HEK293 (cell line): ENCODE measurements at regions not wholly inside any gene's neighbourhood (a gene's known extent, or its start where the extent isn't known, plus 50 kb on each side); places are given as distances from the start of the nearest gene placed in this dataset.

ENCODE experiments used
- CTCF ChIA-PET: fragments of 350-600 bp; formaldehyde crosslinking; extraction: SDS; loops from one replicate; lab custom pipeline; 2021; ENCODE audit warnings: antibody characterized with exemption; lab: Yijun Ruan, JAX
- POLR2A ChIA-PET: fragments of 300-600 bp; formaldehyde crosslinking; extraction: SDS; loops from one replicate; lab custom pipeline; 2020; ENCODE audit warnings: antibody characterized with exemption, inconsistent platforms; lab: Yijun Ruan, JAX
- H3K27ac ChIP-seq: fragments of 200-500 bp; sonication (Bioruptor generic); 2 replicates; pipeline ENCODE4 v1.5.1; 2014; ENCODE audit warnings: low read depth, low read length, control low read depth, inconsistent platforms; ENCODE audit errors: extremely low read depth
- H3K36me3 ChIP-seq, 2 experiments: fragments of 200-500 bp in 1 of 2; sonication (Bioruptor generic) in 1 of 2; 1 replicate in 1 of 2; 2 replicates in 1 of 2; pipeline ENCODE4 v1.5.1; 2014 to 2017; ENCODE audit warnings: inconsistent platforms in 2 of 2, low read length in 2 of 2; ENCODE audit not compliant: control insufficient read depth in 2 of 2, insufficient read depth in 1 of 2
- H3K4me1 ChIP-seq: fragments of 200-500 bp; sonication (Bioruptor generic); 2 replicates; pipeline ENCODE4 v1.5.1; 2014; ENCODE audit warnings: mild to moderate bottlenecking, low read length, inconsistent platforms; ENCODE audit not compliant: control insufficient read depth, insufficient read depth
- H3K4me3 ChIP-seq: 2 replicates; pipeline ENCODE4 v1.5.1; 2011; ENCODE audit warnings: low read depth, mild to moderate bottlenecking, control low read depth, low read length, moderate library complexity
- H3K9me3 ChIP-seq: fragments of 200-500 bp; sonication (Bioruptor generic); 2 replicates; pipeline ENCODE4 v1.5.1; 2014; ENCODE audit warnings: low read depth, low read length, inconsistent platforms; ENCODE audit not compliant: control insufficient read depth, insufficient read depth
- ELK4 ChIP-seq: IDR thresholded peaks from 2 replicates; pipeline ENCODE4 v1.6.1; 2011; ENCODE audit warnings: mild to moderate bottlenecking, low read depth, low read length, borderline replicate concordance
- GLIS1 ChIP-seq: fragments of 450-650 bp; formaldehyde crosslinking; IDR thresholded peaks from 2 replicates; pipeline ENCODE4 v1.5.1; 2016; ENCODE audit warnings: missing biosample characterization, missing genetic modification characterization
- REST ChIP-seq: fragments of 450-650 bp; formaldehyde crosslinking; IDR thresholded peaks from 2 replicates; pipeline ENCODE4 v1.5.1; 2016; ENCODE audit warnings: missing biosample characterization, missing genetic modification characterization
- SP2 ChIP-seq: fragments of 450-650 bp; formaldehyde crosslinking; IDR thresholded peaks from 2 replicates; pipeline ENCODE4 v1.5.1; 2016; ENCODE audit warnings: missing biosample characterization, missing genetic modification characterization
- TCF7L2 ChIP-seq: IDR thresholded peaks from 2 replicates; pipeline ENCODE4 v1.6.1; 2011; ENCODE audit warnings: low read depth, mild to moderate bottlenecking, inconsistent platforms, low read length, moderate library complexity, borderline replicate concordance
- ZBTB10 ChIP-seq: fragments of 450-650 bp; formaldehyde crosslinking; IDR thresholded peaks from 2 replicates; pipeline ENCODE4 v1.5.1; 2016; ENCODE audit warnings: missing biosample characterization, missing genetic modification characterization
- ZNF202 ChIP-seq: fragments of 450-650 bp; formaldehyde crosslinking; IDR thresholded peaks from 2 replicates; pipeline ENCODE4 v1.5.1; 2016; ENCODE audit warnings: missing biosample characterization, missing genetic modification characterization, borderline replicate concordance
- ZNF26 ChIP-seq: fragments of 450-650 bp; formaldehyde crosslinking; IDR thresholded peaks from 2 replicates; pipeline ENCODE4 v1.5.1; 2016; ENCODE audit warnings: missing biosample characterization, missing genetic modification characterization
- ZNF311 ChIP-seq: fragments of 450-650 bp; formaldehyde crosslinking; IDR thresholded peaks from 2 replicates; pipeline ENCODE4 v1.5.1; 2017; ENCODE audit warnings: missing biosample characterization, missing genetic modification characterization, borderline replicate concordance
- ZNF473 ChIP-seq: fragments of 450-650 bp; formaldehyde crosslinking; IDR thresholded peaks from 2 replicates; pipeline ENCODE4 v1.5.1; 2017; ENCODE audit warnings: missing biosample characterization, missing genetic modification characterization
- ZNF645 ChIP-seq: fragments of 450-650 bp; formaldehyde crosslinking; IDR thresholded peaks from 2 replicates; pipeline ENCODE4; 2016; ENCODE audit warnings: missing biosample characterization, missing genetic modification characterization
- ZNF692 ChIP-seq: fragments of 450-650 bp; formaldehyde crosslinking; IDR thresholded peaks from 2 replicates; pipeline ENCODE4 v1.5.1; 2016; ENCODE audit warnings: missing biosample characterization, missing genetic modification characterization

GRCh38 chr12:127101076-127101475 lies 1165.9 kb upstream of the TMEM132C start (continued):
- no peak for TF ChIP-seq ZBTB10
- TF ChIP-seq ZNF311 (tag by site-specific recombination): no peak
- TF ChIP-seq REST: no peak
- TF ChIP-seq ZNF26: no peak

- ChIA-PET CTCF (interaction anchor here (0.8 kb wide), 1 partner anchor 275 kb away, joined by 3 read pairs; no protein-coding TSS in a partner anchor), POLR2A (no interaction called here)
- no peak for TF ChIP-seq ZNF692 (tag by site-specific recombination)
- TF ChIP-seq ZNF645 (tag by site-specific recombination): no peak
- TF ChIP-seq ZNF202 (tag by site-specific recombination): no peak
- TF ChIP-seq SP2 (tag by site-specific recombination): no peak
- no peak for TF ChIP-seq TCF7L2
- no peak for TF ChIP-seq ELK4
- TF ChIP-seq GLIS1 (tag by site-specific recombination): no peak
- TF ChIP-seq ZNF473 (tag by site-specific recombination): no peak
- Histone ChIP-seq H3K4me1 (no peaks in the 10 kb centered on the region), H3K36me3 (no peaks in the 10 kb centered on the region), H3K9me3 (no peaks in the 10 kb centered on the region), H3K4me3 (no peak overlapping the region), H3K27ac (no peak overlapping the region)
Observed at GRCh38 chr12:127106041-127106440, 1160.9 kb upstream of the TMEM132C start.
